K562 (cell line): ENCODE measurements at regions not wholly inside any gene's neighbourhood (a gene's known extent, or its start where the extent isn't known, plus 50 kb on each side); places are given as distances from the start of the nearest gene placed in this dataset.

Experiments
- ATAC-seq: fragments of 200-7000 bp; cut with Tn5 transposase; 3 replicates; pipeline ENCODE4 v1.9.1; 2020; ENCODE audit warnings: moderate library complexity
- BruUV-seq: library from RNA; stranded (reverse); fragments of 400-500 nt; replicated peaks from 2 replicates; lab custom pipeline; 2021; lab: Mats Ljungman, UMichigan
- CTCF ChIA-PET: fragments of 300-600 bp; formaldehyde crosslinking; extraction: SDS; loops from one replicate; lab custom pipeline; 2021; ENCODE audit warnings: low intra/inter-chr PET ratio; lab: Yijun Ruan, JAX
- POLR2A ChIA-PET: fragments of 300-600, 350-650 bp; sonication (Branson Sonifier 250); formaldehyde crosslinking; extraction: SDS; loops from one replicate; lab custom pipeline; 2021; ENCODE audit warnings: antibody characterized with exemption, inconsistent platforms; lab: Yijun Ruan, JAX
- DNase-seq, 4 experiments: peaks; one replicate each; pipeline versions ENCODE4 v3.0.0 to v3.0.0-alpha.2; 2011 to 2018; ENCODE audit warnings: low spot score in 3 of 4, mixed read lengths in 3 of 4; ENCODE audit errors: extremely low read depth in 1 of 4
- FAIRE-seq: peaks from 2 replicates; lab custom pipeline; 2011; peaks lifted over from hg19 to GRCh38; lab: Jason Lieb, UNC
- H2AFZ ChIP-seq: 2 replicates; pipeline ENCODE4 v1.6.0; 2011; ENCODE audit warnings: low read depth, low read length, control low read depth, inconsistent platforms
- H3K27ac ChIP-seq: fragments of 200-600 bp; 3 replicates; pipeline ENCODE4 v1.8.0; 2011; ENCODE audit warnings: low read depth, mild to moderate bottlenecking, control low read depth, inconsistent platforms, low read length, moderate library complexity, mixed read lengths; ENCODE audit errors: extremely low read depth
- H3K27me3 ChIP-seq, 2 experiments: fragments of 300-600 bp in 1 of 2; 2 replicates in 1 of 2; 3 replicates in 1 of 2; pipeline versions ENCODE4 v1.6.0 to v1.8.0; 2011; ENCODE audit warnings: inconsistent platforms in 2 of 2, low read length in 2 of 2, mild to moderate bottlenecking in 1 of 2, mixed read lengths in 1 of 2, moderate library complexity in 1 of 2; ENCODE audit not compliant: control insufficient read depth in 2 of 2, insufficient read depth in 2 of 2
- H3K36me3 ChIP-seq: fragments of 300-600 bp; 3 replicates; pipeline ENCODE4 v1.8.0; 2011; ENCODE audit warnings: mild to moderate bottlenecking, low read length, inconsistent platforms; ENCODE audit not compliant: control insufficient read depth, insufficient read depth
- H3K4me1 ChIP-seq, 2 experiments: fragments of 200-600 bp in 1 of 2; replicated peaks in 1 of 2; 2 replicates in 1 of 2; 3 replicates in 1 of 2; pipeline versions ENCODE4 v1.5.1 to v1.8.0; 2011; ENCODE audit warnings: inconsistent platforms in 2 of 2, low read length in 2 of 2, mild to moderate bottlenecking in 1 of 2, mixed read lengths in 1 of 2, moderate library complexity in 1 of 2; ENCODE audit not compliant: control insufficient read depth in 2 of 2, insufficient read depth in 2 of 2
- H3K4me2 ChIP-seq: 2 replicates; pipeline ENCODE4 v1.6.1; 2011; ENCODE audit warnings: low read length, control low read depth, inconsistent platforms, mixed read lengths; ENCODE audit not compliant: insufficient read depth
- H3K4me3 ChIP-seq: fragments of 200-600 bp; sonication (generic), shearing (Covaris generic); 2 replicates; pipeline ENCODE4 v1.5.1; 2016; ENCODE audit warnings: control low read depth, inconsistent platforms
- H3K79me2 ChIP-seq: fragments of 200-600 bp; 3 replicates; pipeline ENCODE4 v1.8.0; 2011; ENCODE audit warnings: low read length, inconsistent platforms; ENCODE audit not compliant: control insufficient read depth, insufficient read depth
- H3K9ac ChIP-seq, 2 experiments: 2 replicates each; pipeline versions ENCODE4 v1.6.0 to v1.6.1; 2011; ENCODE audit warnings: low read depth in 2 of 2, low read length in 2 of 2, control low read depth in 1 of 2, inconsistent platforms in 1 of 2, mild to moderate bottlenecking in 1 of 2, mixed read lengths in 1 of 2; ENCODE audit not compliant: insufficient read depth in 1 of 2
- H3K9me1 ChIP-seq: one replicate; pipeline ENCODE4 v1.6.0; 2011; ENCODE audit warnings: inconsistent platforms, mild to moderate bottlenecking, low read length, moderate library complexity; ENCODE audit not compliant: control insufficient read depth, insufficient read depth
- H3K9me3 ChIP-seq: replicated peaks from 2 replicates; pipeline ENCODE4 v1.5.1; 2011; ENCODE audit warnings: low read depth, low read length, inconsistent platforms; ENCODE audit not compliant: control insufficient read depth, insufficient read depth
- H4K20me1 ChIP-seq: replicated peaks from 2 replicates; pipeline ENCODE4 v1.6.1; 2011; ENCODE audit warnings: low read length, inconsistent platforms, mixed read lengths; ENCODE audit not compliant: control insufficient read depth, insufficient read depth
- CHD4 ChIP-seq: fragments of 200-600 bp; sonication (generic); IDR thresholded peaks from 3 replicates; pipeline ENCODE4 v1.6.1; 2012; ENCODE audit warnings: low read depth, mild to moderate bottlenecking, mixed read lengths, low read length, inconsistent platforms; ENCODE audit not compliant: insufficient read depth, insufficient replicate concordance, poor library complexity, severe bottlenecking
- E2F5 ChIP-seq: sonication (generic); formaldehyde crosslinking; IDR thresholded peaks from 2 replicates; pipeline ENCODE4 v1.8.0; 2022; ENCODE audit warnings: mild to moderate bottlenecking, missing genetic modification reagents
- FOXJ3 ChIP-seq: sonication (generic); formaldehyde crosslinking; IDR thresholded peaks from 2 replicates; pipeline ENCODE4 v1.4.0; 2020; ENCODE audit warnings: mild to moderate bottlenecking, missing genetic modification reagents
- GTF3C2 ChIP-seq: IDR thresholded peaks from 3 replicates; pipeline ENCODE4 v1.6.1; 2011; ENCODE audit warnings: borderline replicate concordance, mild to moderate bottlenecking, moderate library complexity; ENCODE audit not compliant: insufficient read length; ENCODE audit errors: extremely low read depth
- HMG20A ChIP-seq: fragments of 450-650 bp; formaldehyde crosslinking; conservative IDR thresholded peaks from 2 replicates; pipeline ENCODE4 v1.4.0; 2020; ENCODE audit warnings: mild to moderate bottlenecking, mixed read lengths
- IFI16 ChIP-seq: fragments of 250-450 bp; sonication (Bioruptor Pico); IDR thresholded peaks from 2 replicates; pipeline ENCODE4 v2.1.2; 2022; ENCODE audit warnings: mild to moderate bottlenecking, inconsistent platforms
- RNF2 ChIP-seq: sonication (generic); IDR thresholded peaks from 2 replicates; pipeline ENCODE4 v1.6.1; 2016
- SMAD4 ChIP-seq: fragments of 250-450 bp; sonication (Bioruptor Pico); conservative IDR thresholded peaks from 2 replicates; pipeline ENCODE4 v1.8.0; 2021; ENCODE audit warnings: inconsistent platforms, mild to moderate bottlenecking, moderate library complexity
- ZBTB5 ChIP-seq: fragments of 450-650 bp; IDR thresholded peaks from 2 replicates; pipeline ENCODE4 v1.6.1; 2017; ENCODE audit warnings: antibody characterized with exemption
- WGBS: fragments of 100-300 bp; shearing (Covaris generic); methylation state at CpG from one replicate; pipeline ENCODE4 v1.1.6; 2016; ENCODE audit warnings: low coverage, mixed read lengths; ENCODE audit not compliant: insufficient coverage; ENCODE audit errors: missing lambda C conversion rate; 5-methylcytosine and 5-hydroxymethylcytosine counted together
- in situ Hi-C: fragments of 300-500 bp; cut with MboI; formaldehyde crosslinking; loops from 4 replicates; pipeline ENCODE4 v1.15.0; 2018; ENCODE audit warnings: inconsistent platforms, mixed read lengths
- intact Hi-C: fragments of 100-400 bp; cut with micrococcal nuclease; formaldehyde crosslinking; loops from 2 replicates; pipeline ENCODE4 v1.14.2; 2022

GRCh38 chr5:174446446-174446845, 277.9 kb upstream of the MSX2 start:
- Histone ChIP-seq H3K4me1 (no peaks in the 10 kb centered on the region), H3K36me3 (no peaks in the 10 kb centered on the region), H3K4me3 (no peak overlapping the region), H3K9ac (no peak overlapping the region), H3K4me2 (no peak overlapping the region), H3K27ac (no peak overlapping the region), H4K20me1 (no peaks in the 10 kb centered on the region), H3K9me1 (no peaks in the 10 kb centered on the region), H3K79me2 (no peaks in the 10 kb centered on the region), H3K9me3 (no peaks in the 10 kb centered on the region), H3K27me3 (peaks cover 0 to 5% of the 10 kb centered on the region in 2 experiments; a peak in 3 of 5 replicates), H2AFZ (no peak overlapping the region)
- ATAC-seq (no peak), DNase-seq (no peak), FAIRE-seq (no peak)
- CTCF ChIA-PET: no interaction called here
- WGBS: 0% methylated on average over 6 of the region's 6 CpGs
- POLR2A ChIA-PET: no interaction called here
- TF ChIP-seq IFI16 (CRISPR knock-in tag): no peak
- TF ChIP-seq FOXJ3 (CRISPR knock-in tag): no peak
- TF ChIP-seq SMAD4 (CRISPR knock-in tag): no peak
- TF ChIP-seq CHD4: no peak
- no peak for TF ChIP-seq RNF2
- in situ Hi-C loops (no loop called here), intact Hi-C loops (no loop called here)
- BruUV-seq: no TSS peak

GRCh38 chr5:174446988-174447387, 277.4 kb upstream of the MSX2 start:
- no peak for DNase-seq
- Histone ChIP-seq H3K27me3 (peaks cover 0 to 5% of the 10 kb centered on the region in 2 experiments; a peak in 3 of 5 replicates), H2AFZ (no peak overlapping the region), H3K4me2 (no peak overlapping the region), H3K9ac (no peak overlapping the region), H4K20me1 (no peaks in the 10 kb centered on the region), H3K4me1 (no peaks in the 10 kb centered on the region), H3K9me1 (no peaks in the 10 kb centered on the region), H3K36me3 (no peaks in the 10 kb centered on the region), H3K4me3 (no peak overlapping the region), H3K79me2 (no peaks in the 10 kb centered on the region), H3K27ac (no peak overlapping the region), H3K9me3 (no peaks in the 10 kb centered on the region)
- ChIA-PET CTCF (no interaction called here), POLR2A (no interaction called here)
- FAIRE-seq: no peak
- under 1% methylated on average over 10 of the region's 10 CpGs for WGBS
- in situ Hi-C loops: no loop called here
- intact Hi-C loops: no loop called here
- no TSS peak for BruUV-seq
- no peak for ATAC-seq
- TF ChIP-seq GTF3C2: no peak
- TF ChIP-seq HMG20A: no peak
- TF ChIP-seq ZBTB5: no peak
- no peak for TF ChIP-seq E2F5
